Tibial nerve (tissue), 4 donors: ENCODE measurements at regions not wholly inside any gene's neighbourhood (a gene's known extent, or its start where the extent isn't known, plus 50 kb on each side); places are given as distances from the start of the nearest gene placed in this dataset.

ENCODE experiments used
- DNase-seq, 2 donors: peaks; one replicate each; pipeline ENCODE4 v3.0.0-alpha.2; 2019; ENCODE audit warnings: low spot score in 2 of 2
- H3K27ac ChIP-seq, 4 donors: fragments of 200-600 bp; sonication (generic) in 3 of 4; one replicate each; pipeline ENCODE4 v1.5.1; 2017 to 2019; ENCODE audit warnings: mild to moderate bottlenecking in 1 of 4
- H3K27me3 ChIP-seq, 2 donors: fragments of 200-600 bp; sonication (generic) in 1 of 2; one replicate each; pipeline versions ENCODE4 v1.5.1 to v1.6.0; 2017 to 2019
- H3K36me3 ChIP-seq, 3 donors: fragments of 200-600 bp; sonication (generic); one replicate each; pipeline ENCODE4 v1.5.1; 2018 to 2019
- H3K4me1 ChIP-seq, 4 donors: fragments of 200-600 bp; sonication (generic) in 3 of 4; one replicate each; pipeline ENCODE4 v1.5.1; 2017 to 2019
- H3K4me3 ChIP-seq, 4 donors: fragments of 200-600 bp; sonication (generic) in 3 of 4; one replicate each; pipeline ENCODE4 v1.5.1; 2017 to 2019; ENCODE audit warnings: mild to moderate bottlenecking in 1 of 4, moderate library complexity in 1 of 4
- H3K9me3 ChIP-seq, 4 donors: fragments of 200-600 bp; sonication (generic) in 3 of 4; one replicate each; pipeline ENCODE4 v1.5.1; 2017 to 2019
- EP300 ChIP-seq, 2 donors: sonication (generic); formaldehyde crosslinking; IDR thresholded peaks; one replicate each; pipeline ENCODE4 v1.6.1; 2017; ENCODE audit warnings: antibody characterized with exemption in 2 of 2, mild to moderate bottlenecking in 1 of 2
- POLR2A ChIP-seq, 2 donors: fragments of 450-650 bp; IDR thresholded peaks; one replicate each; pipeline ENCODE4 v1.6.1; 2017; ENCODE audit warnings: antibody characterized with exemption in 2 of 2, mild to moderate bottlenecking in 2 of 2, moderate library complexity in 2 of 2
- WGBS, 2 donors: methylation state at CpG; one replicate each; pipeline ENCODE4 v1.1.5; 2018; 5-methylcytosine and 5-hydroxymethylcytosine counted together
- TF ChIP-seq, protein P1 (sequence below), 5 experiments: fragments of 200-600 bp in 3 of 5; fragments of 450-650 bp in 2 of 5; sonication (generic) in 3 of 5; IDR thresholded peaks; one replicate each; pipeline ENCODE4 v1.5.1; 2016 to 2019; ENCODE audit warnings: antibody characterized with exemption in 5 of 5, mild to moderate bottlenecking in 3 of 5, moderate library complexity in 2 of 5

GRCh38 chr3:176969066-176969465, 228.2 kb downstream of the TBL1XR1 start:
- no peaks in the 10 kb centered on the region for H3K36me3 ChIP-seq
- WGBS, 2 donors = 12 to 21% methylated on average over 1 of the region's 1 CpG
- TF ChIP-seq POLR2A (IDR thresholded peaks at IDR 0.05) (no peak), EP300 (IDR thresholded peaks at IDR 0.05) (no peak)
- TF ChIP-seq, protein P1, sequence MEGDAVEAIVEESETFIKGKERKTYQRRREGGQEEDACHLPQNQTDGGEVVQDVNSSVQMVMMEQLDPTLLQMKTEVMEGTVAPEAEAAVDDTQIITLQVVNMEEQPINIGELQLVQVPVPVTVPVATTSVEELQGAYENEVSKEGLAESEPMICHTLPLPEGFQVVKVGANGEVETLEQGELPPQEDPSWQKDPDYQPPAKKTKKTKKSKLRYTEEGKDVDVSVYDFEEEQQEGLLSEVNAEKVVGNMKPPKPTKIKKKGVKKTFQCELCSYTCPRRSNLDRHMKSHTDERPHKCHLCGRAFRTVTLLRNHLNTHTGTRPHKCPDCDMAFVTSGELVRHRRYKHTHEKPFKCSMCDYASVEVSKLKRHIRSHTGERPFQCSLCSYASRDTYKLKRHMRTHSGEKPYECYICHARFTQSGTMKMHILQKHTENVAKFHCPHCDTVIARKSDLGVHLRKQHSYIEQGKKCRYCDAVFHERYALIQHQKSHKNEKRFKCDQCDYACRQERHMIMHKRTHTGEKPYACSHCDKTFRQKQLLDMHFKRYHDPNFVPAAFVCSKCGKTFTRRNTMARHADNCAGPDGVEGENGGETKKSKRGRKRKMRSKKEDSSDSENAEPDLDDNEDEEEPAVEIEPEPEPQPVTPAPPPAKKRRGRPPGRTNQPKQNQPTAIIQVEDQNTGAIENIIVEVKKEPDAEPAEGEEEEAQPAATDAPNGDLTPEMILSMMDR (IDR thresholded peaks at IDR 0.05) = no peak

DNA sequence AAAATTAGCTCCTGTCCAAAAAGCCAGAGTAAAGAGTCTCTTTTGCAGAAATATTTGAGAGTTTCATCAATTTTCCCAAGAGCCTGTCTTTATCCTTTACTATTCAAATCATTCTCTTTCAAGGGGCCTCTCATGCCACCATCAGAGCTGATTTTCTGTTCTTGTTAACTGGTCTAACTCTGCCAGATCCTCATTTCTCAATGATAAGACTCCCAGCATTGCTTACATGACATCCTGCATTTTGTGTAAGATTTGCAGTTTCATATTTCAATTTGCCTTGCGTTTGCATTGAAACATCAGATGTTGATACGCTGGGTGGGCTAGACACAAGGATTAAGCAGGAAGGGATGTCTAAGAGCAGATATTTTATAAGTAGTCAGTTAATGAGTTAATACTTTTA, 228.7 kb downstream of the TBL1XR1 start:
- TF ChIP-seq, protein P1 (IDR thresholded peaks at IDR 0.05) = no peak
- no peak for TF ChIP-seq POLR2A (IDR thresholded peaks at IDR 0.05)
- no peak for TF ChIP-seq EP300 (IDR thresholded peaks at IDR 0.05)
- no peak overlapping the region for H3K27ac ChIP-seq

More at GRCh38 chr3:176969066-176969465, 228.2 kb downstream of the TBL1XR1 start:
- Histone ChIP-seq H3K4me1 (no peaks in the 10 kb centered on the region), H3K4me3 (no peak overlapping the region), H3K27ac (no peak overlapping the region), H3K9me3 (no peaks in the 10 kb centered on the region), H3K27me3 (no peaks in the 10 kb centered on the region)
- no peak for DNase-seq

GRCh38 chr3:176967522-176967921, 229.8 kb downstream of the TBL1XR1 start:
- WGBS, 2 donors = 78 to 83% methylated on average over 3 of the region's 3 CpGs
- TF ChIP-seq, protein P1 (IDR thresholded peaks at IDR 0.05) = no peak
- no peak for TF ChIP-seq EP300 (IDR thresholded peaks at IDR 0.05)
- no peak for TF ChIP-seq POLR2A (IDR thresholded peaks at IDR 0.05)
- Histone ChIP-seq H3K27me3 (no peaks in the 10 kb centered on the region), H3K36me3 (no peaks in the 10 kb centered on the region), H3K27ac (no peak overlapping the region), H3K4me1 (no peaks in the 10 kb centered on the region), H3K9me3 (no peaks in the 10 kb centered on the region), H3K4me3 (no peak overlapping the region)
- no peak for DNase-seq

More for the DNA sequence above, 228.7 kb downstream of the TBL1XR1 start:
- no peak overlapping the region for H3K4me3 ChIP-seq
- no peaks in the 10 kb centered on the region for H3K36me3 ChIP-seq
- DNase-seq = no peak
- WGBS, 2 donors = 89 to 90% methylated on average over 2 of the region's 2 CpGs
- H3K9me3 ChIP-seq = no peaks in the 10 kb centered on the region
- H3K4me1 ChIP-seq = no peaks in the 10 kb centered on the region
- H3K27me3 ChIP-seq = no peaks in the 10 kb centered on the region

- Histone ChIP-seq H3K9me3 (peaks cover 0 to 5% (median 0%) of the 10 kb centered on the region in 4 donors), H3K27me3 (no peaks in the 10 kb centered on the region), H3K36me3 (no peaks in the 10 kb centered on the region), H3K4me3 (no peak overlapping the region), H3K4me1 (no peaks in the 10 kb centered on the region), H3K27ac (no peak overlapping the region)
- no peak for DNase-seq
- WGBS, 2 donors = 82 to 84% methylated on average over 5 of the region's 5 CpGs
- TF ChIP-seq, protein P1 (IDR thresholded peaks at IDR 0.05) = no peak
- TF ChIP-seq POLR2A (IDR thresholded peaks at IDR 0.05) (no peak), EP300 (IDR thresholded peaks at IDR 0.05) (no peak)
These were observed 232.6 kb downstream of the TBL1XR1 start for GRCh38 chr3:176964661-176965060.

DNA sequence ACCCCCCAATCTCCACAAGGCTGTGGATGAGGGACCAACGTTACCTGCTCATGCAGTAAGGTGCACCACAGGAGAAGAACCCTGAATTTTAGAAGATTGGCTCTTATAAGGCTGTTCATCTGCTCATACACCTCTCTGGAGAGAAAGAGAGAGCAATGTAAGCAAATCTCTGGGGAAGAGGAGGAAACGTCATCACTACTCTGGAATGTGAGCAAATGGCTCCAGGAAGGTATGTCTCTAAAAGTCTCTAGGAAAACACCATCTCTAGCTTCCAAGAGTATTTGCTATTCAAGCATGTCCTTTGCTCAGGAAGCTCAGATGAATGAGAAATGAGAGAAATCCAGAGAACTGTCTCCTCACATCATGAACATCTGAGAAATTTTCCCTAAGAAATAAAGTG, 235.4 kb downstream of the TBL1XR1 start:
- no peaks in the 10 kb centered on the region for H3K36me3 ChIP-seq
- H3K9me3 ChIP-seq = peaks cover 0 to 5% (median 0%) of the 10 kb centered on the region in 4 donors
- TF ChIP-seq POLR2A (IDR thresholded peaks at IDR 0.05) (no peak), EP300 (IDR thresholded peaks at IDR 0.05) (no peak)
- TF ChIP-seq, protein P1 (IDR thresholded peaks at IDR 0.05) = no peak
- H3K4me3 ChIP-seq = no peak overlapping the region
- H3K4me1 ChIP-seq = no peaks in the 10 kb centered on the region
- no peak for DNase-seq
- no peak overlapping the region for H3K27ac ChIP-seq
- H3K27me3 ChIP-seq = no peaks in the 10 kb centered on the region
- 73 to 83% methylated on average over 2 of the region's 2 CpGs for WGBS, 2 donors
